ENCODE measurements at regions not wholly inside any gene's neighbourhood (a gene's known extent, or its start where the extent isn't known, plus 50 kb on each side); places are given as distances from the start of the nearest gene placed in this dataset.
A peak's percentile ranks its signal among the peaks of the same experiment; 100 is the strongest.
"Not testable (repeated sequence)": the region's sequence is repeated elsewhere in the genome, so short reads cannot be mapped to it uniquely, and the experiment has no call there.

DNA sequence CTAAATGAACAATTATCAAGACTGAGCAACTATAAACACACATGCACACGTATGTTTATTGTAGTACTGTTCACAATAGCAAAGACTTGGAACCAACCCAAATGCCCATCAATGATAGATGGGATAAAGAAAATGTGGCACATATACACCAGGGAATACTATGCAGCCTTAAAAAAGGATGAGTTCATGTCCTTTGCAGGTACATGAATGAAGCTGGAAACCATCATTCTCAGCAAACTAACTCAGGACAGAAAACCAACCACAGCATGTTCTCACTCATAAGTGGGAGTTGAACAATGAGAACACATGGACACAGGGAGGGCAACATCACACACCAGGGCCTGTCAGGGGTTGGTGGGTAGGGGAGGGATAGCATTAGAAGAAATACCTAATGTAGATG is 445.4 kb downstream of the BCAT1 start:
- DNase-seq, result not testable (repeated sequence)

DNA sequence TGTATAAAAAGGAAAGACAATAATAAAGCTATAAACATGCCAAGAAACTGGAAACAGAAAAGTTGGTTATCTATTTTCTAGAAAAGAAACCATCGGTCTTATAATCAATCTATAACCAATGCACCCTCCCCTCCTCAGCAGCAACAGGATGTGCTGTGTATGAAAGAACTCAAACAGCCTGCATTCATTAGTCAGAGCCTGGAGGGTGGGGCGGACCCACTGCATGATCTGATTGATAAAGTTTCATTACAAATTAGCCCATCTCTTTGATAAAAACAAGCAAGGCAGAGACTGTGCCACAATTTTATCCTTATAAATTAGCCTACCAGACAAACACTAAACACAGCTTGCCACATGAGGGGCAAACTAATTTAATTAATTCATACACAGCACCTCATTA is 448.1 kb downstream of the BCAT1 start:
- no peak for DNase-seq

DNA sequence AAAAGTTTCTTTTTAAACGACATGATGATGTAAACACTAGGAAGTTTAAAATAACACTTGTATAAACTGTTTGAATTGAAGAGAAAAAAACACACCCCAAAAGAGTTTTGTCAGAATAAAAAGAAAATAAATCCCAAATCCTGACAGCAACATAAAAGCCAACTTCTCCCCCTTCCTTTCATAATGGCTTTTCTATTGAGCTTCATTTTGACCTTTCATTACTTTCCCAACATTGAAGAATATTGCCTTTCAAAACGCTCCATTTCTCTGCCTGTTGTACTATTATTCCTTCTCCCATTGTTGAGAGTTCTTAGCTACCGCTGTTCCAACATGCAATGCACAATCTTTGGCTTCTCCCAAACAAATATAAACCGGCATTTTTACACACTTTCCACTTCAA is 448.5 kb downstream of the BCAT1 start:
- DNase-seq, result no peak

DNA sequence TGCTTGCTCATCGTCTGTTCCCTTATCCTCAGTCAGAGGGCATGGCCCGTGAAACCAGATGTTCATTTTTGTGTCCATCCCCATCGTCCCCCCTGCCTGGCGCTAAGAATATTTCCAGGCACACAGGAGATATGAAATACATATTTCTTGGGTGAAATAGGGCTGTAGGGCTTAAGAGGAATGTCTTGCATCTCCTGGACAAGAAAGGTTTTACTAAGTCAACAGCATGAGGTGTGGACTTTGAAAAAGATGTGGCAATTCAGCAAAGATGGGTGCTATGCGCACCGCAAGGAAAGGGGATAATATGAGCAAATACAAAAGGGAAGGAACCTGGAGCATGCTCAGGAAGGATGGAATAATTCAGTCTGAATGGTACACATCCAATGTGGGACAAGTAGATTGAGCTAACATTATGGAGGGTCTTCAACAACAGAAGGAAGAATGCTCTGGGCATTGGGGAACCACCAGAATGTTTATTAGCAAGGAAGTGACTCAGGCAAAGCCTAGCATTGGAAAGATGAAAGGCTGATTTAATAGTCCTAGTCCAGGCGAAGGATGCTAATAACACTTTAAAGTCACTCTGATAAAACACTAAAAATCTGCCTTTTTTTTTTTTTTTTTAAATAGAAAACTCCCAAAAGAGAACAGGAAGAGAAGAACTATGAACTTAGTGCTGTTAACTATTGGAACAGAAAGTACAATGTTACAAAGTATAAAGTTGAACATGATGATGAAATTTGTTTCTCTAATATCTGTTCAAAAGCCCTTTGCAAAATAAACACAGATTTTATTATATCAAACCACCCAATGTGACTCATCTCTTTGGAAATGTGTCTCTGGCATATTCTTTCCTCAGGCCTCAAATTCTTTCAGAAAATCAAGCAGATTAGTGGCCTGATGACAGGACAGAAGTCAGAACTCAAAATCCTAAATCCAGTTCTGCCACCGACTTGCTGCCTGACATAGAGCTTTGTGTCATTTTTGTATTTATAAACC is 449.5 kb downstream of the BCAT1 start:
- no peak for DNase-seq

DNA sequence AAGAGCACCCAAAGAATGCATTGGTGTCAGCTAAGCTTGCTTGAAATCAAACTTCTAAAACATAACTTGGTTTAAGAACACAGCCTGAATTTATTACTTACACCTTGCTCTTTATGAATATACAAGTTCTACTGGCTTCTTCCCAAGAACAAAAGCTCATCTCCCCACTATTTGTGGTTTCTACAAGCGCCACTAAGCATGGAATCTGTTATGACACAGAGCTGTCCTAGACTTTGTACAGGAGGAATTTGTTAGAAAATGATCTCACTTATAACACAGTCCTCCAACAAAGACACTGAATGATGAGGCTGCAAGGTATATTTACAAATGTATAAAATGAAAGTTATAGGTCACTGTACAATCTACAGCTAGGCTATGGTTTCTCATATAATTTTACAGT is 452.1 kb downstream of the BCAT1 start:
- no peak for DNase-seq

DNA sequence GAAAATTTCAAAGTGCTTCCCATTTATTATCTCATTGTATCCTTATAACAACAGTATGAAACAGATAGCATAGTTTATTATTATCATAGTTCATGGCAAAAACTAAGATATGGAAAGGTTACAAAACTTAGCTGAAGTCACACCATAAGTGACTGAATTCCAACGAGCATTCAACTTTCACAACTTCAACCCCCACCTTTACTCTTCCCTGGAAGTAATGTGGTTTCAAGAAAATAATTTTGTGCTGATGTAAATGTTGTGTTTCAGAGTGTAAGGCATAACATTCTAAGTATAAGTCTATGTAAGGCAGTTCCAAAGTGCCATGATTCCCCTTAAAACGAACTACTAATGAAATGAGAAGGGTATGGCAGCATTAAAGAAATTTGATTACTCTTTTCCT is 454.5 kb downstream of the BCAT1 start:
- no peak for DNase-seq

DNA sequence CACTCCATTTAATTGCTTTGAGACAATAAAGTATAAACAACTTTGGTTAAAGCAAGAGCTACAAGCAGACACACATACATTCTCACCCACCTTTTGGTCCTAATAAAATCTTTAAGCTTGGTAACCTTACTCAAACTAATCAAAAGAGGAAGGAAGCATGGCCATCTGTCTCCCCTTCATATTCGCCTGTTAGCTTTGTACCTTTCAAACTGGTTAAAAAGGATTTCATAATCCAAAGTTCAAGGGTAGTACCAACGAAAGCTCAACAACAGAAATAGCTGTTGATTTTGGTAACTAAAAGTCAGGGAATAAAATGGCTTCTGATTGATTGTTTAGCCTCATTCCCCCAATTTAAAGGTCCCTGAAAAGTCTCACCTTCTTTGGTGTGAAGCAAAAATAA is 456.9 kb downstream of the BCAT1 start:
- DNase-seq, result peak; percentile 40

DNA sequence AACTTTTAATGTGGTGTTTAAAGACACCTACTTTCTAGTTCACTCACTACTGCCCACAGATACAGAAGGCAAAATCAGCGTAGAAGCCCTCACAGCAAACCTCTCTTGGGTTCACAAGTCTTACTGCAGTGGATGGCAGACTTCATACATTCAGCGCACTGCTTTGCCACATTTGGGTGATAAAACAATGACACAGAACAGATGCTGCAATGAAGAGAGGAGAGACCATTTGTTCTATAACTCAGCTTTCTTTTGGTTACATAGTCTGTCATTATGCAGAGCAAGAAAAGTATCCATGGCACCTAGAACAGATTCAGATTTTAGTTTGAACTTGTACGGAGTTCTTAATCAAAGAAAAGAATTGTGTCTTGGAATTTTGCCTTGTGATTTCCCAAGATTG is 459.0 kb downstream of the BCAT1 start:
- no peak for DNase-seq

DNA sequence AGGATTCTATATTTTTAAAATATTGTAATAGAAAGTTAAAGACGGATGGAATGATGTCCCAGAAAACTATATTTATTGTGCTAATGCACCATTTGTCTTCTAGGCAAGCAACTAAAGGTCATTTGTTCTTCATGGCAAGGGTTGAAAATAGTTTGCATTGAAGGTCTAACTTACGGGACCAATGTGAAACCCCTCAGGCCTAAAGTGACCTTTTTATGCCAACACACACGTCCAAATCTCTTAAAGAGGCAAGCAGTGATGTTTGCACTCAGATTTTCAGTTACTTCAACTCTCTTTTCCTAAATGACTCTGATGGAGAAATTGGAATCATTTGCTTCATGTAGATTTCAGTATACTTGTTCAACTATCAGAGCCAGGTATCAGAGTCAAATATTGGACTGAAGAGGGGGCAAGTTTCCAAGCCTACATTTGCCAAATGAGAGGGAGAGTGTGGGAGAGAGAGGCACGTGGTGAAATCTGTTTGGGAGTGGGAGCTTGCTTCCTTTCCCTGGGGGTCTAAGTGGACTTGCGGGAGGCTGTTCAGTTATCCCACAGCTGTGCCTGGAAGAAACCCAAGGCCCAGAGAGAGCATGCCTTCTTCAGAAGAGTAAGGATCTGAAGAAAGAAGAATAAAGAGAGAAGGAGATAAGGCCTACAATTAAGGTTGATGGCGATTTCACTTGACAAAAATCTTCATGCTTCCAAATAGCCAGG is 459.8 kb downstream of the BCAT1 start:
- no peak for DNase-seq

DNA sequence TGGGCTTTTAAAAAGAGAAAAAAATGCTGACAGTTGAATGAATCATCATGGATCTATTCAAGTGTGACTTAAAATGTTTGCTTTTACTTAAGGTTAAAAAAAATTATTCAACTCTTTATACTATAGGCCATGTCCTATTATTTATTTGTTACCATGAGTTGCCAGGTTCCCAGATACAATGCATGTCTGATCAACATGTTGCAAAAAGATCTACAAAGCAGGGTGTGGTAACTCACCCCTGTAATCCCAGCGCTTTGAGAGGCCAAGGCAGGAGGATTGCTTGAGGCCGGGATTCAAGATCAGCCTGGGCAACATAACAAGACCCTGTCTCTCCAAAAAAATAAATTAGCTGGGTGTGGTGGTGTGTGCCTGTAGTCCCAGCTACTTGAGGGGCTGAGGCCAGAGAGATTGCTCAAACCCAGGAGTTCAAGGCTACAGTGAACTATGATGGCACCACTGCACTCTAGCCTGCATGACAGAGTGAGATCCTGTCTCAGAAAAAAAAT is 460.8 kb downstream of the BCAT1 start:
- no peak for DNase-seq

DNA sequence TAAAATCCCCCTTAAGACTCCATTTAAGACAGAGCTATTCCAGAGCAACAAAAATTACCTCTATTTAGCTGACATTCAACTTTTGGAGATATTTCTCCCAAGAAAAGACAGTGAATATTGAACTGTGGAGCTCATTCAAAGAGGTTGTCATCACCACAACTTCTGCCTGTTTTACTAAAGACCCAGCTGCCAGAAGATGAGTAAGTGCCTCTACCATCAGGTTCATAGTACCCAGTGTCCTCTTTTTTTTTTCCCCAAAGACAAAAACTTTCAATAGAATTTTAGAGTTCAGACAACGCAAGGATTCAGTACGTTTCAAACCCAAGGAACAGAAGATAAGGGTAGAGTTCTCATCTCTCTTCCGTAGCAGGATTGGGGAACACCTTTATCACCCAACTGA is 461.3 kb downstream of the BCAT1 start:
- no peak for DNase-seq

DNA sequence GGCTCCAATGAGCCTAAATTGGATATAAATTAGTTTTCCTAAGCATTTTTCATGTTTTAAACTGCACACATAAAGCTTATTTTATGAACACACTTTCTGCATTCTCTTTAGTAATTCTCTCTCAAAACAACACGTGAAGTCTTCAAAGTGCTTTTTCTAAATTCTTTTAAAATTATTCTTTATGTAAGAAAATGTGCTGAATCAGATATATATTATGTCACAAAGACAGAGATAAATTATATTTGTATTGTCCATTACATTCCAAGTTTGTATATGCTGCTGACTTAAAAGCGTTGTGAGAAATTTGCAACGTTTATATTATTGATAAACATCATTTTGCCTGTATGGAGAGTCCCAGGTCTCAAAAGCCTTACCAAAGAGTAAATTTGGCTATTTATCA is 465.2 kb downstream of the BCAT1 start:
- no peak for DNase-seq

DNA sequence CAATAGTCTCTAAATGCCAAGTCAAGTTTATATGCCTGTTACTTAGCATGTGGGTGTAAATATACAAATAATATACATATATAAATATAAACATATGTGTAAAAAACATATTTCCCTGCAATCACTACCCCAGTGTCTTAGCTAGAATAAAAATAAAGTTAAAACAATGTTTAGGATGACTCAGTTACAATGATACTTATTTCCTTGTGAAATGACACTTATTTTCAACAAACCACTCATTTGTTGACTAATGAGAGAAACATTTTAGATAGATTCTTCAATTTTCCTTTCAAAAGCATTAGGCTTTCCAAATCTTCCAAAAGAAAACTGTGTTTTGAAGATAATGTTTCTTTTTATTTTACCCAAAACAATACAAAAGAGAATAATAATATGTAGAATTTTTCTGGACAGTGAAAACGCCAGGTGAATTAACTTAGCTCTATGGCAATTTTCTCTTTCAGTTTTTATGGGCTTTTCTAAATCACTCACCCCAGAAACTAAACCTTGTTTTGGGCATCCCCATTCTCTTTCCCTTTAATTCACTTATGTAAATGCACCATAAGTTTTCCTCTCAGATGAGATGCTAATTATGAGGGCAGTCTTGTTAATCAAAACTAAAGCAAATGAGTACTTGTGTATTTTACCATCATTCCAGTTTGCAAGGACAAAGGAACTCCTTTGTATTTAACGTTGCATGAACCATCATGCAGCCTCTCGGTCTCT is 465.9 kb downstream of the BCAT1 start:
- DNase-seq, result no peak

DNA sequence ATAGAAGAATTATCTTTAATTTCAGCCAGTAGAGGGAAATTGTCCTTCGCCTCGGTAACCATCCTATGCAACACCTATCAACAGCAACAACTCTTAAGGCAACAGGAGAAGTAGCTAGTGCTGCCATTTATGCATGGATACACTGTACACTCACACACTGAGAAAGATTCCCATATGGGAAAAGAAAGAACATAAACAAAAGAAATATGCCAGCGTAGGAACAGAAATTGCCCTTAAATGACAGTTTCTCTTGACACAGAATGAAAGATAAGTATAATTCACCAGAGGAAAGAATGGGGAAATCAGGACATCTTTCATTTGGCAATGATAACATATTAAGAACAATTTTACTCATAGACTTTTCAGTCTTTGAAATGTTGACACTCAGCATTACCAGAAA is 466.9 kb downstream of the BCAT1 start:
- no peak for DNase-seq

DNA sequence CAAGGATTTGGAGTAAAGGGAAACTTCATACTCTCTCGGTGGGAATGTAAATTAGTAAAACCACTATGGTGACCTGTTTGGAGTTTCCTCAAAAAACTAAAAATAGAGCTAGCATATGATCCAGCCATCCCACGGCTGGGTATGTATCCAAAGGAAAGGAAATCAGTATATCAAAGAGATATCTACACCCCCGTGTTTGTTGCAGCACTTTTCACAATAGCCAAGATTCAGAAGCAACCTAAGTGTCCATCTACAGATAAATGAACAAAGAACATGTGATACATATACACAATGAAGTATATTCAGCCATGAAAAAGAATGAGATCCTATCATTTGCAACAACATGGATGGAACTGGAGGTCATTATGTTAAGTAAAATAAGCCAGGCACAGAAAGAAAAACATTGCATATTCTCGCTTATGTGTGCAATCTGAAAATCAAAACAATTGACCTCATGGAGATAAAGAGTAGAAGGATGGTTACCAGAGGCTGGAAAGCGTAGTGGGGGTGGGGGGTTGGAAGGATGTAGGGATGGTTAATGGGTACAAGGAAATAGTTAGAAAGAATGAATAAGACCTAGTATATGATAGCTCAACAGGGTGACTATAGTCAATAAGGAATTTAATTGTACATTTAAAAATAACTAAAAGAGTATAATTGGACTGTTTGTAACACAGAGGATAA is 468.0 kb downstream of the BCAT1 start:
- no peak for DNase-seq

DNA sequence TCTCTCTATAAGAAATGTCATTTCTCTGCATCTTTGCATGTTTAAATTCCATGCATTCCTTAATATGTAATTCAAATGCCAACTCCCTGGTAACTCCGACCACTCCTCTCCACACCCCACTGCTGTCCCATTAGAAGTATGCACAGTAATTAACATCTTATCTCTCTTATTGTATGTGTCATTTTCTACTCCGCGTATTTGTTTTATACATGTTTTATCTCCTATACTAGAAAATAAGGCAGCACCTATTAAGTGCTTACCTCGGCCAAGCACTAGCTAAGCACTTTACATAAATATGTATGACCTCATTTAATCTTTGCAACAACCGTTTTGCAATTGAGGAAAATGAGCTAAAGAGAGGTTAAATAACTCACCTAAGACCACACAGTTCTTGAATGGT is 469.8 kb downstream of the BCAT1 start:
- DNase-seq, result no peak

DNA sequence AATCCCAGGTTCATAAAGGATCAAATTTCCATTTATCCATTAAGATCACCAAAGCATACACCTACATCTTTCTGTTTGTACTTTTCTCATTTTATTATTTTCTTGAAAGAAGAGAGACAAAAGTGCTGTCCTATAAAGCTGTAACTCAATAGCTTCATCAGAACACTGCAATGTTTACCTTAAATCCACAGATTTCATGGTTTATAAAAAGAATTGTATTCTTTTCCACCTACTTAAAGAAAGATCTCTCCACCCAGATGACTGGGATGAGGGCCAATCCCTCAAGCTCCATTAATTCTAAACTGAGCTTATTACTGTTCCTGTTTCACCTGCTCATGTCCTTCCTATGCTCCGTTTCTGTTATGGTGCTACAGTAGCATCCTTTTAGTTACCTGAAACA is 470.6 kb downstream of the BCAT1 start:
- no peak for DNase-seq

DNA sequence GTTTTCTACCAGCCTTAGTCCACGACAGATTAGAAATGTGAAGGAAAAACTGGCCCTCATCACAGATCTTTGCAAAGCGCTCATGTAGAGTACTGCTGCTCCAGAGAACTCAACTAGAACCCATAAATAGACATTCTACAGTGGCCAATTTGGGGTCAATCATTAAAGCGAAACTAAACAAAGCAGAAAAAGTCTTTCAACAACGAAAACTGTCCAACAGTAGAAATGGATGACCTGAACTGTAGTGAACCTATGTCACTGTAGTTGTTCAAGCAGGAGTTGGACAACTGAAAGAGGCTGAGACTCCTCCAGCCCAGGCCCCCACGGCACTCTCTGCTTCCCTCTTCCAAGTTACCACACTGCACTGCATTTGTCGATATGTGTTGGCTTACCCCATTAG is 472.6 kb downstream of the BCAT1 start:
- DNase-seq, result no peak

DNA sequence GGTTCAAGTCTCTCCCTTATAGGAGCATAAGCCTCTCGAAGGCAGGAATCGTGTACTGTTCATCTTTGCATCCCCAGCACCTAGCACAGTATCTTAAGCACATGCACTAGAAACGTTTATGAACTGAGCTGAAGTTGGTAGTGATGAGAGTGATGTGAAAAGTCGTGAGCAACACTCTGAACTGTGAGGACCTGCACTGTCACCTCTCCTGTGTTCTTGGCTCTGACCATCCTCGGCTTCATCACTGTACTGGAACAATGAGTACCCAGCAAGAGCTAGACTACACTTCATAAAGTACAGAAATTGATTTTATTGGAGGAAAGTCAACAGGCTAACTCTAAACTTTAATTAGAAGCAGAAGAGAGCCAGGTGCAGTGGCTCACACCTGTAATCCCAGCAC is 473.6 kb downstream of the BCAT1 start:
- DNase-seq, result no peak

DNA sequence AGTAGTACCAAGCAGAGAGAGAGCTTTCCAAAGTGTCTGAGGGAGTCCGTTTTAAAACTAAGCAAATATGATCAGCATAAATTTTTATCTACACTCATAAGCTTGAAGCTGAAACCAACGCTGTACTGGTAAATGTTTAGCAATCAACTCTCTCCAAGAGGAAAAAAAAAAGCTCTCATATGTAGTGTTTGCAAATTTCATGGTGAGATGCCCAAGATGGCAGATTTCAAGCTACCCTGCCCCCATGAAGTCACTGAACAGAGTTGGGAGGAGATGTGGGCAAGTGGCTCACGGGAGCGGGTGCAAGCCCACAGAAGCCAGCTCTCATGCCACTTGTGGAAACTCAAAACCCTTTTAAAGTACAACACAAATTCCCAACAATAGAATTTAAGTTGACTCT is 475.8 kb downstream of the BCAT1 start:
- DNase-seq, result no peak

DNA sequence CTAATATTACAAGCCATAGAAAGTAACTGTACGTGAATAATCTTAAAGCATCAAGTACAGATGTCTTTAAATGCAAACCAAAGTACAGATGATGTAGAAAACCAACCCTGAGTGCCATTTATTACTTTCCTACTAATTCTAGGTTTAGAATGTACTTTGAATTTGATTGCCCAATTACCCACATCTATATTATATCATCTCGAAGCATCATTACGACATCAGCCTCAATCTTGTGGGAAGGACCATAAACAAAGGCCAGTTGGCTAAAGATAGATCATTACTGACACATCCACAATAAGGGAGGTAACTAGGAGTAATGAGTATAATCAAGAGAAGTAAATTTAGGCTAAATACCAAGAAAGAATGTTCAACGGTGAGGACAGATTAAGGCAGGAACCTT is 478.9 kb downstream of the BCAT1 start:
- no peak for DNase-seq

DNA sequence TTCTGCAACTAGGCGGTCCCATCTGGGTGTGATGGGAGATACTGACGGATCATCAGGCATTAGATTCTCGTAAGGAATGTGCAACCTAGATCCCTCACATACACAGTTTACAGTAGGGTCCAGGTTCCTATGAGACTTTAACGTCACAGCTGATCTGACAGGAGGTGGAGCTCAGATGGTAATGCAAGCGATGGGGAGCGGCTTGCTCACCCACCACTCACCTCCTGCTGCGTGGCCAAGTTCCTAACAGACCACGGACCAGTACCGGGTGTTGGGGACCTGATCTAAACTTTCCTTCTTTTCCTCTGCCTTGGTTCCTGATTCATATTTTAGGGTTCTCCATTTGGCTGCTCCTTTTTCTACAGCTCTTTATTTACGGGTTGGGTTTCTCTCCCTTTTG is 479.8 kb downstream of the BCAT1 start:
- no peak for DNase-seq

DNA sequence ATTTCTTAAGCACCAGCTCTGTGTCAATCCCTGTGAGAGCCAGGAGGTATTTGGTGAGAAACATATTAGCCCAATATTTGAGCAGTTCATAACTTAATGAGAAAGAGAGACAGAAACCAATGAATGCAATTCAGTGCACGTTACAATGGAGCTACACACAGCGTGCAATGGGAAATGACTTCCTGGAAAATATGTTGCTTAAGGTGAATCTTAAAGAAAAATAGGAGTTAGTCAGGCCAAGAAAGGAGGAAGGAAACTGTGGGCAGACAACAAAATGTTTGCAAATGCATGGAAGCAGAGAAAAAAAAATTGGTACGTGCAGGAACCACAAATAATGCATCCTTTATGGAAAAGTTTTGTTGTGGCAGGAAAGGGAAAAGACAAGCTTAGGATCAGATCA is 481.7 kb downstream of the BCAT1 start:
- no peak for DNase-seq
